Activated CD4-positive, alpha-beta memory T cell treated with anti-CD3 and anti-CD28 coated beads for 36 hours (primary cell): ENCODE measurements at regions not wholly inside any gene's neighbourhood (a gene's known extent, or its start where the extent isn't known, plus 50 kb on each side); places are given as distances from the start of the nearest gene placed in this dataset.
"Not testable (repeated sequence)": the region's sequence is repeated elsewhere in the genome, so short reads cannot be mapped to it uniquely, and the experiment has no call there.

Experiments
- CTCF ChIA-PET: fragments of 350-600 bp; sonication (Branson Sonifier 250); formaldehyde crosslinking; loops from one replicate; lab custom pipeline; 2021; ENCODE audit warnings: antibody characterized with exemption, inconsistent platforms; lab: Charles Lee
- POLR2A ChIA-PET: fragments of 350-600 bp; sonication (Branson Sonifier 250); formaldehyde crosslinking; loops from one replicate; lab custom pipeline; 2021; ENCODE audit warnings: antibody characterized with exemption; lab: Charles Lee
- DNase-seq: peaks from one replicate; pipeline ENCODE4 v3.0.0-alpha.2; 2020
- H3K27ac Mint-ChIP-seq: one replicate; pipeline ENCODE4 v1.8.0; 2021; ENCODE audit warnings: mixed read lengths
- H3K27me3 Mint-ChIP-seq: one replicate; pipeline ENCODE4 v1.8.0; 2021; ENCODE audit warnings: mixed read lengths
- H3K36me3 Mint-ChIP-seq: one replicate; pipeline ENCODE4 v1.8.0; 2021; ENCODE audit warnings: mixed read lengths
- H3K4me1 Mint-ChIP-seq: one replicate; pipeline ENCODE4 v1.8.0; 2021; ENCODE audit warnings: low read depth, mixed read lengths
- H3K4me3 Mint-ChIP-seq: one replicate; pipeline ENCODE4 v1.8.0; 2021; ENCODE audit warnings: mild to moderate bottlenecking, mixed read lengths
- H3K9me3 Mint-ChIP-seq: one replicate; pipeline ENCODE4 v1.8.0; 2021; ENCODE audit warnings: mixed read lengths
- intact Hi-C: fragments of 100-400 bp; cut with micrococcal nuclease; formaldehyde crosslinking; loops from one replicate; pipeline ENCODE4 v1.15.1; 2023

DNA sequence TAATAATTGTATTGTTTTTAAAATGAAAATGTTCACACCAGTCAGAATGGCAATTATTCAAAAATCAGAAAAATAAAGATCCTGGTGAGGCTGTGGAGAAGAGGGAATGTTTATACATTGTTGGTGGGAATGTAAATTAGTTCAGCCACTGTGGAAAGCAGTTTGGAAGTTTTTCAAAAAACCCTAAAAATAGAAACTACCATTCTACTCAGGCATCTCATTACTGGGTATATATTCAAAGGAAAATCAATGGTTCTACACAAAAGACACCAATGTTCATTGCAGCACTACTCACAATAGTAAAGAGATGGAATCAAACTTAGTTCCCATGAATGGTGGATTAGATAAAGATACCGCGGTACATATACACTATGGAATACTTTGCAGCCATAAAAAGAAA is 461.5 kb upstream of the ADGRB3 start:
- Mint-ChIP-seq H3K27me3 (no peaks in the 10 kb centered on the region), H3K36me3 (no peaks in the 10 kb centered on the region), H3K27ac (no peak overlapping the region), H3K4me1 (no peaks in the 10 kb centered on the region), H3K4me3 (no peak overlapping the region), H3K9me3 (peaks cover 4% of the 10 kb centered on the region)
- intact Hi-C loops = no loop called here
- no peak for DNase-seq
- ChIA-PET POLR2A (no interaction called here), CTCF (no interaction called here)

DNA sequence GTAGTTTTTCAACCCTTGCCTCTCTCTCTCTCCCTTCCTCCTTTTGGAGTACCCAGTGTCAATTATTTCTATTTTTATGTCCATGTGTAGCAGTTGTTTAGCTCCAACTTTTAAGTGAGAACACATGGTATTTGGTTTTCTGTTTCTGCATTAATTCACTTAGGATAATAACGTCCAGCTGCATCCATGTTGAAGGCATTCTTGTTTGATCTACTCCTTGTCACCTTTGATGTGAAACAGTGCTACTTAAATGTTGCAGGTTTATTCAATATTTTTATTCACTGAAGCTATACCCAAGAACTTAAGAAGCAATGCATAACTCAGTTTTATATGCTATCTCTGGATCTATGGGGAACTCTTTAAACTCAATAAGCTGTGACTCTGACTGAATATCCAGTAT is 465.2 kb upstream of the ADGRB3 start:
- POLR2A ChIA-PET = no interaction called here
- peaks cover 4% of the 10 kb centered on the region for H3K9me3 Mint-ChIP-seq

DNA sequence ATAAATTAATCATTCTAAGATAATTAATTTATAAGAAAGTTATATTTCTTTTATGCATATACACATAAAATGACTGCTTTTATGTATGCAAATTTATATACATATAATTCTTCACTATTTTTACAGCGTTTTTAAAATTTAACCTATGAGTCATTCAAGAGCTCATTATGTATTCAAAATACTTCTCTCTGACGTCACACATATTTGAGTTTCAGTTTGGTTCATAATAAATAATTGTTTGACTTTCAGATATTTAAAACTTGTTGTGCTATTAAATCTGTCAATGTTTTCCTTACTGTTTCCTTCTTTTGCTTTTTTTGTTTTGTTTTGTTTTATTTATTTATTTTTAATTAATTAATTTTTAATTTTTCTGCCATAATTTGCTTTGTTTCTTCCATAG is 467.5 kb upstream of the ADGRB3 start:
- Mint-ChIP-seq H3K36me3 (no peaks in the 10 kb centered on the region), H3K9me3 (peaks cover 3% of the 10 kb centered on the region), H3K27me3 (no peaks in the 10 kb centered on the region), H3K4me3 (no peak overlapping the region), H3K4me1 (no peaks in the 10 kb centered on the region), H3K27ac (no peak overlapping the region)
- ChIA-PET CTCF (no interaction called here), POLR2A (no interaction called here)
- no peak for DNase-seq
- intact Hi-C loops = no loop called here

More for the DNA sequence above, 465.2 kb upstream of the ADGRB3 start:
- no peaks in the 10 kb centered on the region for H3K4me1 Mint-ChIP-seq
- no peak overlapping the region for H3K4me3 Mint-ChIP-seq
- no peak for DNase-seq
- intact Hi-C loops = no loop called here
- H3K27ac Mint-ChIP-seq = no peak overlapping the region
- CTCF ChIA-PET = no interaction called here
- no peaks in the 10 kb centered on the region for H3K27me3 Mint-ChIP-seq
- no peaks in the 10 kb centered on the region for H3K36me3 Mint-ChIP-seq

DNA sequence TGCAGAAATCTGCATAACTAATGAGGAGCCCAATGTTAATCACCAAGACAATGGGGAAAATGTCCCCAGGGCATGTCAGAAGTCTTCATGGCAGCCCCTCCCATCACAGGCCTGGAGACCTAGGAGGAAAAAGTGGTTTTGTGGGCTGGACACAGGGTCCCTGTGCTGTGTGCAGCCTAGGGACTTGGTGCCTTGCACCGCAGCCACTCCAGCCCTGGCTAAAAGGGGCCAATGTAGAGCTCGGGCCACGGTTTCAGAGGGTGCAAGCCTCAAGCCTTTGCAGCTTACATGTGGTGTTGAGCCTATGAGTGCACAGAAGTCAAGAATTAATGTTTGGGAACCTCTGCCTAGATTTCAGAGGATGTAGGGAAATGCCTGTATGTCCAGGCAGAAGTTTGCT is 474.3 kb upstream of the ADGRB3 start:
- H3K27ac Mint-ChIP-seq, DNase-seq, POLR2A ChIA-PET, H3K27me3 Mint-ChIP-seq, H3K4me3 Mint-ChIP-seq, CTCF ChIA-PET, intact Hi-C loops, H3K36me3 Mint-ChIP-seq, H3K4me1 Mint-ChIP-seq: not testable (repeated sequence)
- H3K9me3 Mint-ChIP-seq = peaks cover 18% of the 10 kb centered on the region

DNA sequence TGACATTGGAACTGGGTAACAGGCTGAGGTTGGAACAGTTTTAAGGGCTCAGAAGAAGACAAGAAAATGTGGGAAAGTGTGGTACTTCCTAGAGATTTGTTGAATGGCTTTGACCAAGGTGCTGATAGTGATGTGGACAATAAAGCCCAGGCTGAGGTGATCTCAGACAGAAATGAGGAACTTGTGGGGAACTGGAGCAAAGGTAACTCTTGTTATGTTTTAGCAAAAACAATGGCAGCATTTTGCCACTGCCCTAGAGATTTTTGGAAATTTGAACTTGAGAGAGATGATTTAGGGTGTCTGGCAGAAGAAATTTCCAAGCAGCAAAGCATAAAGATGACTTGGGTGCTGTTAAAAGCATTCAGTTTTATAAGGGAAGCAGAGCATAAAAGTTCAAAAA is 474.7 kb upstream of the ADGRB3 start:
- POLR2A ChIA-PET = no interaction called here
- no peaks in the 10 kb centered on the region for H3K4me1 Mint-ChIP-seq
- H3K36me3 Mint-ChIP-seq = no peaks in the 10 kb centered on the region
- no peaks in the 10 kb centered on the region for H3K27me3 Mint-ChIP-seq
- no peak for DNase-seq
- CTCF ChIA-PET = no interaction called here
- no peak overlapping the region for H3K4me3 Mint-ChIP-seq
- intact Hi-C loops = no loop called here
- H3K27ac Mint-ChIP-seq = no peak overlapping the region
- peaks cover 18% of the 10 kb centered on the region for H3K9me3 Mint-ChIP-seq

DNA sequence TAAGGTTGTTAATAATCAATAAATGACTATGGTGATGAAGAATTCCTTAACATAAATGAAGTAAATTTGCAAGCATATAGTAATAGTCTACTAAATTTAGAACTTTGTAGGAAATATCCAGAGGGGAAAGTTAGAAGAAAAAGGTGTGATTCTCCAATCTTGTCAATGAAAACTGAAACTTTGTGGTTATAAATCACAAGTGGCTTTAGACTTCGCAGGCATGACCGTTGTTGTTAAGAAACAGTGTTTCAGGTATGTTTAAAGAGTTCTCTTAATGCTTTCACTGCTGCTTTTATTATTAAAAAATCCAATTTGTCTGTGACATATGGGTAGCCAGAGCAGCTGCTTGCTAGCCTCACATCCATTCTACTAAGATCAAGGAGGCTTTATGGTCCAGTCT is 475.6 kb upstream of the ADGRB3 start:
- Mint-ChIP-seq H3K4me3 (no peak overlapping the region), H3K4me1 (no peaks in the 10 kb centered on the region), H3K27me3 (no peaks in the 10 kb centered on the region), H3K36me3 (no peaks in the 10 kb centered on the region), H3K9me3 (peaks cover 15% of the 10 kb centered on the region), H3K27ac (no peak overlapping the region)
- intact Hi-C loops = no loop called here
- POLR2A ChIA-PET = no interaction called here
- DNase-seq = no peak
- CTCF ChIA-PET = no interaction called here

DNA sequence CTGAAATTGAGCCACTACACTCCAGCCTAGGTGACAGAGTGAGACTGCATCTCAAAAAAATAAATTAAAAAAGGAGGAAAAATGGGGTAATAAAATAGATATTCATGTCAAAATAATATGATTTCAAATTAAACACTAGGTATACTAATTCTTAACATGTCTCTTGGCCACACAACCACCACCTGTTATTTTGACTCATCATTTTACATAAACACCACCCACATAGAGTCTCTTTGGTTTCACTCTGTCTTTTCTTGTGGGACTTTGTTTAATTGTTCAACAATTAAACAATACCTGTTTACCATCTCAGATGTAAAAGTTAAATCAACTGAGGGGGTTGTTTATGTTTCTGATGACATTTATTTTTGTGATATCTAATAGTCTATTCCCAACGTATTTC is 476.8 kb upstream of the ADGRB3 start:
- ChIA-PET CTCF (no interaction called here), POLR2A (no interaction called here)
- Mint-ChIP-seq H3K36me3 (no peaks in the 10 kb centered on the region), H3K27ac (no peak overlapping the region), H3K9me3 (peaks cover 19% of the 10 kb centered on the region), H3K4me3 (no peak overlapping the region), H3K4me1 (no peaks in the 10 kb centered on the region), H3K27me3 (no peaks in the 10 kb centered on the region)
- intact Hi-C loops = no loop called here
- DNase-seq = no peak

DNA sequence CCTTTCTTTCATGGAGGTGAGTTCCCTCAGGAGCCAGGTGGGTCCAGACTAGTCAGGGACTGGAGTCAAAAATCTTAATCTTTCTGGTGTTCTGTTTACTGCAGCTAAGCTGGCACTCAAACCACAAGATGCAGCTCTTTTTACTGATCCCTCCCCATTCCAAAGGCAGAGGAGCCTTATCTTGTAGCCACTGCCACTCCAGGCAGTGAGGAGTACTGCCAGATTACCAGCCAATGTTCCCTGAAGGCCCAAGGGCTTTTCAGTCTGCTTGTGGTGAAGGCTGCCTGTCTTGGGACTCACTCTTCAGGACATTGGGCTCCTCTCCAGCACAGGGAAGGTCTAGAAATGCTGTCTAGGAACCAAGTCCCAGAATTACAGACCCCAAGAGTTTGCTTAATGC is 490.4 kb upstream of the ADGRB3 start:
- intact Hi-C loops = no loop called here
- H3K4me3 Mint-ChIP-seq = no peak overlapping the region
- no peaks in the 10 kb centered on the region for H3K36me3 Mint-ChIP-seq
- peaks cover 10% of the 10 kb centered on the region for H3K9me3 Mint-ChIP-seq
- no peak for DNase-seq
- ChIA-PET CTCF (no interaction called here), POLR2A (no interaction called here)
- no peaks in the 10 kb centered on the region for H3K27me3 Mint-ChIP-seq
- H3K27ac Mint-ChIP-seq = no peak overlapping the region
- no peaks in the 10 kb centered on the region for H3K4me1 Mint-ChIP-seq

DNA sequence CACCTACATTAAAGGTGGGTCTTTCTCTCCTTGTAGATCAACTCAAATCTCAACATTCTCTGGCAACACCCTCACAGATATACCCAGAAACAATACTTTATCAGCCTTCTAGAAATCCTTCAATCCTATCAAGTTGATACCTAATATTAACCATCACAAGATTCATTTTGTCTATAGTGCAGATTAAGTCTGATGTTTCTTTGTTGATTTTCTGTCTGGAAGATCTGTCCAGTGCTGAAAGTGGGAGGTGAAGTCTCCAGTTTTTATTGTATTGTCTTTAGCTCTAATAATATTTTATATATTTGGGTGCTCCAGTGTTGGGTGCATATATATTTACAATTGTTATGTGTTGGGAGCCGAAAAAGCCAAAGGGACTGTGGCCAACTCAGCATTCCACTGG is 493.9 kb upstream of the ADGRB3 start:
- no peak overlapping the region for H3K4me3 Mint-ChIP-seq
- POLR2A ChIA-PET = no interaction called here
- no peak for DNase-seq
- H3K27ac Mint-ChIP-seq = no peak overlapping the region
- H3K36me3 Mint-ChIP-seq = no peaks in the 10 kb centered on the region
- intact Hi-C loops = no loop called here
- H3K27me3 Mint-ChIP-seq = no peaks in the 10 kb centered on the region
- no peaks in the 10 kb centered on the region for H3K4me1 Mint-ChIP-seq
- peaks cover 11% of the 10 kb centered on the region for H3K9me3 Mint-ChIP-seq
- CTCF ChIA-PET = no interaction called here

DNA sequence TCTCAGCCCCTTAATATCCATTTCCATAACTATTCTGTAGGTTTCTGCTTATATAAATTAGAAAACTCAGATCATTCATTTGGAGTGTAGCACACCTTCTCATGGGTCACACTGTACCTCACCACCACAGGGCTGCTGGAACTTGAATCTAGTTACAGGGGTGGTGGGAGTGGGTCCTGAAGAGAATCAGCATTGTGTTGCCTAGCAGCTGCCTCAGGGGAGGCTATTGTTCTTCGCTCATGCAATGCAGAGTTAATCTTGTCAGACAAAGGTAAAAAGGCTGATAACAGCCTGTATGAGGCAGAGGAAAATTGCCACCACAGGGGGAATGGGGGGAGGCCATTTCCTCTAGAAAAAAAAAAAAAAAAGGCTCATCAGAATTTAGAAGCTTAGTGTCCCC is 496.0 kb upstream of the ADGRB3 start:
- POLR2A ChIA-PET = no interaction called here
- intact Hi-C loops = no loop called here
- no peak for DNase-seq
- CTCF ChIA-PET = no interaction called here
- Mint-ChIP-seq H3K27ac (no peak overlapping the region), H3K4me3 (no peak overlapping the region), H3K4me1 (no peaks in the 10 kb centered on the region), H3K9me3 (peaks cover 12% of the 10 kb centered on the region), H3K27me3 (no peaks in the 10 kb centered on the region), H3K36me3 (no peaks in the 10 kb centered on the region)

DNA sequence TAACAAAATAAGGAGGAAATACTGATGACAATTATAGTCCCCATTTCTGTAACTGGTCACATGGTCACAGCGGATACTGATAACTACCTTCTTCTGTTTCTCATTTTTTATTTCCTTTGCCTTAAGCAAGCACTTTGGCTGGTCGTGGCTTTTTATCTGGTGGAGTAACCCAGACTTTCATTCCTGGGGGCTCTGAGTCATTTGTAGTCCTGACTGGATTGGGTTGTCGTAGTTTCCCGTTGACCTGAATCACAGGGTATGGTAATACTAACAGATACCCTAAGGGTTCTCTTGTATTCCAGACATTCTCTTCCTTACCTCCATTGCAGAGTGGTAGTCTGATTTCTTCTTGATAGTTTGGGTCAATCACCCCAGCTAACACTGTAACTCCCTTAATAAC is 500.3 kb upstream of the ADGRB3 start:
- H3K9me3 Mint-ChIP-seq = peaks cover 10% of the 10 kb centered on the region
- no peaks in the 10 kb centered on the region for H3K36me3 Mint-ChIP-seq
- intact Hi-C loops = no loop called here
- POLR2A ChIA-PET = no interaction called here
- H3K27me3 Mint-ChIP-seq = no peaks in the 10 kb centered on the region
- DNase-seq = no peak
- CTCF ChIA-PET = no interaction called here
- H3K4me1 Mint-ChIP-seq = no peaks in the 10 kb centered on the region
- no peak overlapping the region for H3K4me3 Mint-ChIP-seq
- no peak overlapping the region for H3K27ac Mint-ChIP-seq

DNA sequence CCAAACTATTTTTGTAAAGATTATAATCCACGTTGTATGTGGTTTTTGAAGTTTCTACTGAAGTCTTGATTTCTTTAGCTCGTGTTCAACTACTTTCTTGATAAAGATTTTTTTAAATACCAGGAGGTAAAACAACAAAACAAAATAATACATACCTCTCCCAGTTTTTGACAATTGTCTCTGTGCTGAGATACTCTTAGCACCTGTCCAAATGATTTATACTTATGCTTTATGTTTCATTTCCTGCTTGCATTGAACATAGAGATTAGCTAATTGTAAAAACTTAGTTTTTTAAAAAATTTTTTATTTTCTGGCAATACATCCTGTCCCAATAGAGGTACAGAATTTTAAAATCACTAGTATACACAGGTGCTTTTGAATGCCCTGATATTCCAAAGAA is 506.9 kb upstream of the ADGRB3 start:
- CTCF ChIA-PET = interaction anchor here (0.6 kb wide), 1 partner anchor 363 kb away, joined by 5 read pairs; no protein-coding TSS in a partner anchor
- POLR2A ChIA-PET = no interaction called here
- H3K27ac Mint-ChIP-seq = no peak overlapping the region
- intact Hi-C loops = no loop called here
- no peaks in the 10 kb centered on the region for H3K36me3 Mint-ChIP-seq
- H3K9me3 Mint-ChIP-seq = peaks cover 6% of the 10 kb centered on the region
- H3K4me3 Mint-ChIP-seq = no peak overlapping the region
- H3K4me1 Mint-ChIP-seq = no peaks in the 10 kb centered on the region
- no peaks in the 10 kb centered on the region for H3K27me3 Mint-ChIP-seq
- no peak for DNase-seq

DNA sequence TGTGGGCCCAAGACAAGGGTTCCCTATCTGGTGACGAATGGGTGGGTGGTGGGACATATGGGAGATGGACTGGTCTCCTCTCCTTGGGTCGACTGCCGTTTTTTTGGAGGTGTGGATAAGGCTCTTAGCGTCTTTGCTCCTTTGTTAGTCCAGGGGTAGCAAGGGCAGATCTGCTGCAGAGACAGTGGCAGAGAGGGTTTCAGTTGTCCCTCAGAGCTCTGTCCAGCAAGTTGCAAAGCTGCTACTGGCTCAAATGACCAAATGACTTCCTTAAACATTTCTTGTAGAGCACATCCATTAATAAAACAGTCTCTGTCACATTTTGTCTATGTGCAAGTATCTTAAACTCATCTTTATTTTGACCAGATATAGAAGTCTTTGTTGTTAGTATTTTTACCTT is 508.0 kb upstream of the ADGRB3 start:
- Mint-ChIP-seq H3K4me1 (no peaks in the 10 kb centered on the region), H3K9me3 (peaks cover 11% of the 10 kb centered on the region), H3K36me3 (no peaks in the 10 kb centered on the region), H3K27me3 (no peaks in the 10 kb centered on the region), H3K4me3 (no peak overlapping the region), H3K27ac (no peak overlapping the region)
- ChIA-PET CTCF (interaction anchor here (0.8 kb wide), 1 partner anchor 17 kb away, joined by 3 read pairs; no protein-coding TSS in a partner anchor), POLR2A (no interaction called here)
- DNase-seq = no peak
- intact Hi-C loops = no loop called here
